Hematopoietic multipotent progenitor cell treated with erythropoietin and hydrocortisone succinate and interleukin-3 and kit ligand, for 4 days (in vitro differentiated cells): ENCODE measurements at regions not wholly inside any gene's neighbourhood (a gene's known extent, or its start where the extent isn't known, plus 50 kb on each side); places are given as distances from the start of the nearest gene placed in this dataset.
A peak's percentile ranks its signal among the peaks of the same experiment; 100 is the strongest.

Experiments
- DNase-seq: peaks from one replicate; pipeline ENCODE4 v3.0.0-alpha.2; 2015

GRCh38 chr3:31404871-31405270 is 127.9 kb upstream of the STT3B start:
- DNase-seq: no peak

GRCh38 chr3:31405515-31405914 is 127.2 kb upstream of the STT3B start:
- no peak for DNase-seq

- DNase-seq: no peak
These were observed 125.8 kb upstream of the STT3B start for GRCh38 chr3:31406896-31407295.

GRCh38 chr3:31407665-31408064 is 125.1 kb upstream of the STT3B start:
- no peak for DNase-seq

- no peak for DNase-seq
These were observed 124.0 kb upstream of the STT3B start for GRCh38 chr3:31408720-31409119.

GRCh38 chr3:31409389-31409788 is 123.3 kb upstream of the STT3B start:
- DNase-seq: no peak

GRCh38 chr3:31409866-31410265 is 122.9 kb upstream of the STT3B start:
- DNase-seq: no peak

GRCh38 chr3:31410411-31410810 is 122.3 kb upstream of the STT3B start:
- DNase-seq: no peak

- DNase-seq: no peak
These were observed 119.9 kb upstream of the STT3B start for GRCh38 chr3:31412832-31413231.

- no peak for DNase-seq
These were observed 119.2 kb upstream of the STT3B start for GRCh38 chr3:31413515-31413914.

- DNase-seq: no peak
These were observed 115.7 kb upstream of the STT3B start for GRCh38 chr3:31416980-31417379.

GRCh38 chr3:31417486-31417885 is 115.2 kb upstream of the STT3B start:
- DNase-seq: no peak

- no peak for DNase-seq
These were observed 112.4 kb upstream of the STT3B start for GRCh38 chr3:31420311-31420710.

GRCh38 chr3:31421314-31422048 is 111.2 kb upstream of the STT3B start:
- no peak for DNase-seq

- peak; percentile 37 for DNase-seq
These were observed 110.5 kb upstream of the STT3B start for GRCh38 chr3:31422237-31422636.

- DNase-seq: no peak
These were observed 109.2 kb upstream of the STT3B start for GRCh38 chr3:31423482-31423881.

GRCh38 chr3:31425401-31425800 is 107.3 kb upstream of the STT3B start:
- DNase-seq: no peak

- DNase-seq: no peak
These were observed 105.1 kb upstream of the STT3B start for GRCh38 chr3:31427623-31428022.

GRCh38 chr3:31431321-31431720 is 101.4 kb upstream of the STT3B start:
- no peak for DNase-seq

GRCh38 chr3:31432897-31433678 is 99.6 kb upstream of the STT3B start:
- DNase-seq: no peak

- no peak for DNase-seq
These were observed 99.1 kb upstream of the STT3B start for GRCh38 chr3:31433679-31433992.

GRCh38 chr3:31434819-31435218 is 97.9 kb upstream of the STT3B start:
- DNase-seq: no peak

- no peak for DNase-seq
These were observed 95.9 kb upstream of the STT3B start for GRCh38 chr3:31436830-31437229.

GRCh38 chr3:31438742-31439141 is 94.0 kb upstream of the STT3B start:
- DNase-seq: no peak
